ES-I3 (cell line): ENCODE measurements at regions not wholly inside any gene's neighbourhood (a gene's known extent, or its start where the extent isn't known, plus 50 kb on each side); places are given as distances from the start of the nearest gene placed in this dataset.

Source experiments
- H3K36me3 ChIP-seq: 2 replicates; pipeline ENCODE4 v1.6.1; 2013; ENCODE audit warnings: mild to moderate bottlenecking, low read length, control low read depth, moderate library complexity; ENCODE audit not compliant: insufficient read depth
- H3K4me1 ChIP-seq: 2 replicates; pipeline ENCODE4 v1.6.1; 2013; ENCODE audit warnings: mild to moderate bottlenecking, control low read depth, low read length; ENCODE audit not compliant: insufficient read depth
- H3K9ac ChIP-seq: 2 replicates; pipeline ENCODE4 v1.6.1; 2013; ENCODE audit warnings: low read depth, mild to moderate bottlenecking, low read length, moderate library complexity
- H3K9me3 ChIP-seq: 2 replicates; pipeline ENCODE4 v1.6.1; 2013; ENCODE audit warnings: mild to moderate bottlenecking, low read length, moderate library complexity; ENCODE audit not compliant: control insufficient read depth, insufficient read depth

- no peaks in the 10 kb centered on the region for H3K9me3 ChIP-seq
- H3K4me1 ChIP-seq: no peaks in the 10 kb centered on the region
- H3K36me3 ChIP-seq: no peaks in the 10 kb centered on the region
- H3K9ac ChIP-seq: no peak overlapping the region
These were observed 234.9 kb downstream of the TEX29 start for GRCh38 chr13:111555268-111555808.

- Histone ChIP-seq H3K9me3 (no peaks in the 10 kb centered on the region), H3K9ac (no peak overlapping the region), H3K4me1 (no peaks in the 10 kb centered on the region), H3K36me3 (no peaks in the 10 kb centered on the region)
These were observed 235.5 kb downstream of the TEX29 start for GRCh38 chr13:111555903-111556302.

GRCh38 chr13:111556496-111556895 lies 236.1 kb downstream of the TEX29 start:
- no peaks in the 10 kb centered on the region for H3K36me3 ChIP-seq
- no peak overlapping the region for H3K9ac ChIP-seq
- no peaks in the 10 kb centered on the region for H3K9me3 ChIP-seq
- H3K4me1 ChIP-seq: no peaks in the 10 kb centered on the region

- Histone ChIP-seq H3K36me3 (no peaks in the 10 kb centered on the region), H3K9ac (no peak overlapping the region), H3K9me3 (no peaks in the 10 kb centered on the region), H3K4me1 (no peaks in the 10 kb centered on the region)
These were observed 237.7 kb downstream of the TEX29 start for GRCh38 chr13:111557921-111558699.

GRCh38 chr13:111558700-111559088 lies 238.3 kb downstream of the TEX29 start:
- Histone ChIP-seq H3K9ac (no peak overlapping the region), H3K36me3 (no peaks in the 10 kb centered on the region), H3K9me3 (no peaks in the 10 kb centered on the region), H3K4me1 (no peaks in the 10 kb centered on the region)

- Histone ChIP-seq H3K36me3 (no peaks in the 10 kb centered on the region), H3K4me1 (no peaks in the 10 kb centered on the region), H3K9ac (no peak overlapping the region), H3K9me3 (no peaks in the 10 kb centered on the region)
These were observed 239.4 kb downstream of the TEX29 start for GRCh38 chr13:111559612-111560403.

- Histone ChIP-seq H3K36me3 (no peaks in the 10 kb centered on the region), H3K9me3 (no peaks in the 10 kb centered on the region), H3K4me1 (no peaks in the 10 kb centered on the region), H3K9ac (no peak overlapping the region)
These were observed 240.8 kb downstream of the TEX29 start for GRCh38 chr13:111561091-111561781.

- no peaks in the 10 kb centered on the region for H3K9me3 ChIP-seq
These were observed 242.3 kb downstream of the TEX29 start for GRCh38 chr13:111562716-111563115.

GRCh38 chr13:111564606-111565005 lies 244.2 kb downstream of the TEX29 start:
- no peaks in the 10 kb centered on the region for H3K36me3 ChIP-seq
- no peak overlapping the region for H3K9ac ChIP-seq
- H3K4me1 ChIP-seq: no peaks in the 10 kb centered on the region
- H3K9me3 ChIP-seq: peaks cover 6% of the 10 kb centered on the region; the same call in 1 of the 2 replicates

More at GRCh38 chr13:111562716-111563115, 242.3 kb downstream of the TEX29 start:
- no peaks in the 10 kb centered on the region for H3K36me3 ChIP-seq
- no peaks in the 10 kb centered on the region for H3K4me1 ChIP-seq
- H3K9ac ChIP-seq: no peak overlapping the region

- Histone ChIP-seq H3K4me1 (no peaks in the 10 kb centered on the region), H3K9me3 (peaks cover 6% of the 10 kb centered on the region; the same call in 1 of the 2 replicates), H3K9ac (no peak overlapping the region), H3K36me3 (no peaks in the 10 kb centered on the region)
These were observed 245.0 kb downstream of the TEX29 start for GRCh38 chr13:111565400-111565799.

- Histone ChIP-seq H3K36me3 (no peaks in the 10 kb centered on the region), H3K9me3 (peaks cover 6% of the 10 kb centered on the region; the same call in 1 of the 2 replicates), H3K4me1 (no peaks in the 10 kb centered on the region), H3K9ac (no peak overlapping the region)
These were observed 246.1 kb downstream of the TEX29 start for GRCh38 chr13:111566567-111566966.

- H3K36me3 ChIP-seq: no peaks in the 10 kb centered on the region
- no peaks in the 10 kb centered on the region for H3K4me1 ChIP-seq
- H3K9ac ChIP-seq: no peak overlapping the region
- peaks cover 6% of the 10 kb centered on the region; the same call in 1 of the 2 replicates for H3K9me3 ChIP-seq
These were observed 247.2 kb downstream of the TEX29 start for GRCh38 chr13:111567637-111568036.

- H3K36me3 ChIP-seq: no peaks in the 10 kb centered on the region
- H3K9ac ChIP-seq: no peak overlapping the region
- H3K9me3 ChIP-seq: peaks cover 6% of the 10 kb centered on the region; the same call in 1 of the 2 replicates
- H3K4me1 ChIP-seq: no peaks in the 10 kb centered on the region
These were observed 247.8 kb downstream of the TEX29 start for GRCh38 chr13:111568290-111568689.

- no peaks in the 10 kb centered on the region for H3K4me1 ChIP-seq
- peaks cover 13% of the 10 kb centered on the region for H3K9me3 ChIP-seq
These were observed 250.5 kb downstream of the TEX29 start for GRCh38 chr13:111570911-111571310.

More at GRCh38 chr13:111570911-111571310, 250.5 kb downstream of the TEX29 start:
- H3K9ac ChIP-seq: no peak overlapping the region
- no peaks in the 10 kb centered on the region for H3K36me3 ChIP-seq
